GM19324 (cell line): ENCODE measurements at regions not wholly inside any gene's neighbourhood (a gene's known extent, or its start where the extent isn't known, plus 50 kb on each side); places are given as distances from the start of the nearest gene placed in this dataset.

Experiments
- ATAC-seq: cut with Tn5 transposase; IDR thresholded peaks from one replicate; pipeline ENCODE4 v1.9.1; 2021; ENCODE audit warnings: mild to moderate bottlenecking, moderate library complexity; ENCODE audit not compliant: unreplicated experiment, low FRiP score

DNA sequence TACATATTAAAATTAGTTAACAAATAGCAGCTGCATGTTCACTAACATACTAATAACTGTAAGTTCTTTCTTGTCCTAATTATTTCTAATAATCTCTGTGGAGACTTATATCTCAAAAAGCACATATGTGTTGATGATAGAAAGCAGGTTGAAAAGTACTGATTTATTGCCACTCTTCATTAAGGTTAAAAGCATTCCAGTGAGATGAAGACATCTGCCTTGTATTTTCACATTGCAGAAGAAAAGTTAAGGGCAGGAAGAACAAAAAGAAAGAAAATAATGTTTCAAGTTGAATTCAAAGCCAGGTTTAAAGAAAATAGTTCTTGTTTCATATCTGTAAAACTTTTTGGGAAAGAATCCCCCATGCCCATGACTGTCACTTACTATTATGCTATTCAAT is 429.9 kb downstream of the MTX2 start:
- no peak for ATAC-seq

DNA sequence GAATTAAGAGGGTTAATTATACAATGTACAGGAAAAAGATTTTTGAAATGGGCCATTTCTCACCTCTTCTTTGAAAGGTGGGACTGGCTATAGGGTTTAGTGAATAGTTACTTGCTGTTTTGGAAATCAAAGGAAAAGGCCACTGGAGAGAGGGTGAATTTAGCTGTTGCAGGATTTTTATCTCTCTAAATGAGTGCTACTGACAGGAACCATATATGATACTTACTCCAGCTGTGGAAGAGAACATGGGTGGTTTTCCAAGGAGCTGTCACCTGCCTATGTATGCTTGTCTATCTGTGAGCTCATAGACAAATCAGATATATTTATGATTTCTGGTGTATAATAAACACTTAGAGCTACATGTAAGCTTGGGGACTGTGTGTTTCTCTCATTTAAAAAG is 430.4 kb downstream of the MTX2 start:
- ATAC-seq, result no peak

DNA sequence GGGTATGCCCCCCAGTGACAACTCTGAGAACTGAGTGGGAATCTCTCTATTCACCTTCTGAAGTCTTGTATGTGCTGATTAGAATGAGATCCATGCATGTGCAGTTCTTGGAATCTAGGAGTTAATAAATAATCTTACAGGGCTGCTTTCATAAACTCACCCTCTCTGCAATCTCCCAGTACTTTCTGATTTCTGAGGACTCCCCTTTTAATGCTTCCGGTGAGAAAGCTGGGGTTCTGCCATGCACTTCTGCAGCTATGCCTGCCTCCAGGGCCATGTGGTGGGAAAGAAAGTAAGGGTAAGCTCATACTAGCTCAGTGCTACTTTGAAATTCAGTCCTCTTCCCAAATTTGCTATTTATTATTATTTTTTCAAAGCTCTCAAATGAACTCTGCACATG is 432.9 kb downstream of the MTX2 start:
- ATAC-seq, result no peak

DNA sequence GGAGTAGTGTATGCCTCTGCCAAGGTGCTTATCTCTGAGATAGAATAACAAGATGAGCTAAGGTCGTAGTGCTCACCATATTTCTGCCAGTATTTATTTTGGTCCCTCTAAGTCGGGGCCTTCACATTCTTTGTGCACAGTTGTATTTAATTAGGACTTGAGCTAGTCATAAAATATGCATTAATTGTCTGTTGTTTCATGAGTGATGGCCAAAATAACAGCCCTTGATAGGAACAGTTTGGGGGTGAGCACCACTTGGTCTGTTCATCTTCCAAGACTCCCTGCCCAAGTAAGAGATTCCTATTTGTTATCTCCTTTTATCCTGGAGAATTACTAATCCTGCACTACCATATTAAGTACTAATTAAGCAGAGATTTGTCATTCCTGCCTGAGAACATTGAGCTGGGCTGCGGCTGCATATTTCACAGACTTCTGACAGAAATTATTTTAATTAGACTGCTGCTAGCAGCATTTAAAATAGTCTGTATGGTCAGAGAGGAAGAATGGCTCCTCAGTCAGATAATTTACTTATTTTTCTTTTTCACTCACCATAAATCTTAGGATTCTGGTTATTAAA is 435.1 kb downstream of the MTX2 start:
- ATAC-seq, result no peak

DNA sequence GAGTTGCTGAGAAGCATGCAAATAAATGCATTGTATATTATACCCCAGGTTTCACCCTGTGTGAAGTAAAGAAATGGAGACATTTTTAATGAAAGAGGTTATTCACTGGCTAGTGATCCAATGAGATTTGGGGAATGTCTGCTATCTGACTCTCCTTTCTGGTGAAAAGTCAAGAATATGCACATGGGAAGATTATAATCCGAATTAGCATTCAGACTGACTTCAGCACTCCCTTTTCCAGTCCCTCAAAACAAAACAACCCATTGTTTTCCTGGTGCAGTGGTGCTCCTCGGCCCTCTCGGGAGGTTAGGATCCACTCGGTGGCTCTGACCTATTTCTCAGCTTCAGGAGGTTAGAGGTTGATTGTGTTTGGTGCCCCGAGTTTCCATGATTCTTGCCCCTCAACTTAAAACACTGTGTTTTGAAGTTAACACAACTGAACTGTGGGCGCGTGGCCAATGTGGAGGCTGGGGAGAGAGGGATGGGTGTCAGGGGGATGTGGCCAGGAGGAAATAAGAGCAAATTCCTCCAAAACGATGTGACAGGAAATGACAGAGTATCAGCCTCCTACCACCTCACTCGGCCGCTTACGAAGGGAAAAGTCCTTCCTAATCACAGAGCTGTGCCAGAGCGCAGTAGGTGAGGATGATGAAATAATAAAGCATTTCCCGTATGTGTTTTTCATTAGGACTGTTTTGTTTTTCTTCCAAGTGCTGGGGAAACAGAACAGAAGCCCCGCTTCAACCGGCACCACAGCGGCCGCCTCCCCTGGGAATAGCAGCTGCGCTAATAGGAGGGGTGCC is 440.1 kb downstream of the MTX2 start:
- ATAC-seq, result no peak

DNA sequence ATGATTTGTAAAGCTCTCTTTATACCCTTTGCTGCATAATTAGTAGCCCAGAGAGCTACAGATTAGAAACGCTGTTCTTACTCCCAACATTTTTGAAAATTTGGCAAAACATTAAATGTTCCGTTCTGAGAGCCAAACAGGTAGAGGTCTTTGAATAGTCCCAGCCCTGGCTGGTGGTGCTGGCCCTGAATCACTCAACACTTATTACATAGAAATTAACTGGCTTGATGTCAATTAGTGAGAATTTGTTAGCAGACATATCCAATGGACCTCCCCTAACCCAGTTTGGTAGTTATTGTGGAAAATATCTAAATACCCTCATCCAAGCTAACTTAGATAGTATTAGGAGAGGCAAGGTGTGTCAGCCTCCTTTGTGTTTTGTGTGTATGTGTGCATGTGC is 440.7 kb downstream of the MTX2 start:
- ATAC-seq, result no peak

DNA sequence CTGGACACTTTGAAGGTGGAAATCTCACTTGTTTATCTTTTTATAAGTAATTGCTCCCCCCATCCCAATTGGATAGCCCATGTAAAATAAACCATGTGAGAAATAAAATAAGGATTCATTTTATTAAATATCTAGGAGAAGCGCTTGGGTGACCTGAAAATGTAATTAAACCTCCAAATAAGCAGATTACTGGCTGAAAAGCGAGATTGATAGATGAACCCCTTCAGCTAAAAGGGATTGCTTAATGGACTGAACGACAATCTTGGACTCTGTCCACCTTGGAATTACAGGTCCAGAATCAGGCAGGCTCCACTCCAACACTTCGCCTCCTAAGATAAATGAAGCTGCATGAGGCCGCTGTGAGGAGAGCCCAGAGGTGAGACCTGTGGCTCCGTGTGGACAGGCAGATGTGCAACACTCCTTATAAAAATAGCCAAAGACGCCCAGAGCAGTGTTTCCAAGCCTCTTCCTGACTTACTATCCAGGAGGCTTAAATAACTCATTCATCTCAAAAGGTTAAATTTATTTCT is 441.5 kb downstream of the MTX2 start:
- no peak for ATAC-seq

DNA sequence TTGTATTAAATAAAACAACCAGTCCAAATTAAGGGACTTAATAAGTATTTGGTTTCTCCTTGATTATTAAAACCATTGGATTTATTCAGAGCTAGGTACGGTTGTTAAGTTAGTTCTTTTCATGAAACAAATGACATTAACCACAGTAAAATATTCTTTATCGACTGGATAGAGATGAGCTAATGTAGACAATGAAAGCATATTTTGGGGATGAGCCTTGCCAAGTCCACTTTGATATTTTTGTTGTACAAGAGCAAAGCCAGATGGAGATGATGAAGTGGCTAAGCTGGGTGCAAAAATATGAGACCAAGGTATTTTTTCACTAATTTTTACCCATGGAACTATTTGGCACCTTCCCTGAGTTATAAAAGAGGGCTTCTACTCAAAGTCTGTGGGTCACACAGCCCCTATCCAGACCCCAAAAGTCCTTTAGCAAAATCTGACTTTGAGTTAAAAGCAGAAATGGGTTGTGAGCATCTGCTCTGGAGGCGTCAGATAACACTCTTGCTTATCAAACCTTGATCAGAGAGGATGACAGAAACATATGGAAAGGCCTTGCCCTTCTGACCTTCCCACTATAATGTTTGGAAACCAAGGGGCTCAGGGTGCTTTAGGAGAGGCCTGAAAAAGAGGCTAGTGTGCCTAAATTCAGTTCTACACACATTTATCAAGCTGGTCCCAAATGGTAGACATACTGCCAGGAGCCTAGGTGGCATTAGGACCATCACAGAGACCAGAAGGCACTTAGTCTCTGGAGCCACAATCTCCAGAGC is 456.8 kb downstream of the MTX2 start:
- no peak for ATAC-seq

DNA sequence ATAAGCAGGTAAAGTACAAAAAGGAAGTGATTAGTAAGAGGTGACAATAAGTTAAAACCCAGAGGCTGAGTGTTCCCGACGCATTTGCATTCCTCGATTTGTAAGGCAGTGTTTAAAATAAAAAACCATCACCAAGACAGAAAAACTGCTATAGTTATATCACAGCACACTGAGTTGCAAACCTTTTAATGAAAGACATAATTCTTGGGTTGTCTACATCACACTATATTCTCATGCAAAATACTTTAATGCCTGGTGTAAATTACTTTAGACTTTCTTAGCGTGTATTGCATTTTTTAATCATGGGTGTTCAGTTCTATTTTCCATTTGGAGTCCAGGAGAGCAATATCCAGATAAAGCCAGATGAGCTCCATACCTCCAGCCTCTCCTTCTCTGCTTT is 458.5 kb downstream of the MTX2 start:
- no peak for ATAC-seq

DNA sequence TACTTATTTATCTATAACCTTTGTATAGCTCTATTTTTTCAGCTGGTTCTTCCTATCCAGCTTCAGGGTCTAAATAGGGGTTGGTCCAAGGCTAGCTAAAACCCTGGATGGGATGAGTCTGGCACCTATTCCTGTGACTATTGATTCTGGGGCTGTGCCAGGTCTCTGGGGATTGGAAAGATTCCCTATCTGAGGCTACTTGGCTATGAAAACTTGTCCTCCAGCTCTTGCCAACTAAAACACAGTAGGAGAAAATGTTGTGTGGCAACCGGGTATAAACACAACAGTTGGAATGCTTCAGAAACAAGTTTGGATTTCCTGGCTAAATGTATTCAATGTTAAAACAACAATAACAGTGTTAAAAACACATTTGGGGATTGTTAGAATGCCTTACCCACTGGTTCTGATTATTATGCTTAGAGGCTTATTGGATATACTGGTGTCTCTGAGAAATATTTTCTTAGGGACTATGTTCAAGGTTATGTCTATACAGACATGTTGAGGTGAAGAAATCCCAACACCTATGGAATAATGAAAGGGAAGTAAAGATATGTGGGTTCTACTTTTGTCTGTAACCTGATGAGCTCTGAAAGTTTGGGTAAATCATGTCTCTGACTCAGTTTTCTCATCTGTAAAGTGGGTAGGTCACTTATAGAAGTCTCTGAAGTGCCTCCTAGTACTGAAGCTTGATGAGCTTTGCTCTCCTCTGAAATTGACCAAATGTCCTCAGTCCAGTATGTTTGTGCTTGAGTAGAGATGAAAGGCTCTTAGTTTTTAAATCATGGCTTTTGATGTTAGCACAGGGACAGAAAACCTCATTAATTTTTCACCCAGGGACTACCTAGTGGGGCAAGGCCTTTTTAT is 460.7 kb downstream of the MTX2 start:
- no peak for ATAC-seq

DNA sequence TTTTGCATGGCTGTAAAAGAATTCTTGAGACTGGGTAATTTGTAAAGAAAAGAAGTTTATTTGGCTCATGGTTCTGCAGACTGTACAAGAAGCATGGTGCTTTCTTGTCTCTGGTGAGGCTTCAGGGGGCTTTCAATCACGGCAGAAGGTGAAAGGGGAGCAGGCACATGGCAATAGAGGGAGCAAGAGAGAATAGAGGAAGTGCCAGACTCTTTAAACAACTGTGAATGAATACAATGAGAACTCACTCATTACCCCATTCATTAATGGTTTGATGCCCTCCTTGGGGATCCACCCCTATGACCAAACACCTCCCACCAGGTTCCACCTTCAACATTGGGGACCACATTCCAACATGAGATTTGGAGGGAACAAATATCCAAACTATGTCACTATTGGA is 463.5 kb downstream of the MTX2 start:
- no peak for ATAC-seq

DNA sequence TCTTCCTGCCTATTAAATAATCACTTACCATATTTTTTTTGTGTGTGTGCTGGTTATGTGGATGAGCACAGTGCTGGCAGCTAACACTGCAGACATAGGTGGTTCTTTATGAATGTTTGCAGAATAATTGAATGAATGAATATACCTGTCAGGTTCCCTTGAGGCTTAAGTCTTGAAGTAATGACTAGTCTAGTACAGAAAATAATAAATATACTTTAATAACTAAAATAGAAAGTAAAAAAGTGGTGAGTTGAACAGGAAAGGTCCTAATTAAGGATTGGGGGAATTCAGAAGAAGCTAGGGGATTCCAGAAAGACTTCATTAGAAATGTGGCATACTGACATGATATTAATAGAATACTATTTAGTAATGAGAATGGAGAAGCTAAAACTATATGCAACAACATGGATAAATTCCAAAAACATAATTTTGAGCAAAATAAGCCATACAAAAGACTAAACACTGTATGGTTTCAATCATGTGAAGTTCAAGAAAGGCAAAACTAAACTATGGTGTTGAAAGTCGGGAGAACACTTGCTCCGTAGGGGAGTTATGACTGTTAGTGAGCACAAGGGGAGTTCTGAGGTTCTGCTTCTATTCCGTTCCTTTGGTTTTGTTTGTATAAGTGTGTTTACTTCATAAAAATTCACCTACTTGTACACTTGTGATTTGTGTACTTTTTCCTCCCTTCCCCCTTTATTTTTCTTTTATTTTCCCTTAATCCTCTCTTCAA is 464.6 kb downstream of the MTX2 start:
- ATAC-seq, result no peak

DNA sequence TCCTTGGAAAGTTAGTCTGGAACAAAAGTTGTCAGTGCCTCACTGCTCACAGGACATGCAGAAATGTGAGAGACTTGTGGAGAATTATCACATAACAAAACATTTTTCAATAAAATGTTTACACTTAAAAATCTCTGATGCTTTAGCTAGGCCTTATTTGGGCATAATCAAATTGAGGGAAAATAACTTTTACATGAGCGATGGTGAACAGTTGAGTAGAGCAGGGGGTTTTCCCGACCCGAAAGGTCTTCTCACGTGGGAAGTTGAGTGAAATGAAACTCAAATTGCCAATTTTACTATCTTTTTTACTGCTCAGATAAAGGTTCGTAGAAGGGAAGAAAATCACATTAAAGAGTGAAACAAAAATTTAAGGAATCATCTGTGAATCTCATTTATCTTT is 465.6 kb downstream of the MTX2 start:
- ATAC-seq, result no peak

DNA sequence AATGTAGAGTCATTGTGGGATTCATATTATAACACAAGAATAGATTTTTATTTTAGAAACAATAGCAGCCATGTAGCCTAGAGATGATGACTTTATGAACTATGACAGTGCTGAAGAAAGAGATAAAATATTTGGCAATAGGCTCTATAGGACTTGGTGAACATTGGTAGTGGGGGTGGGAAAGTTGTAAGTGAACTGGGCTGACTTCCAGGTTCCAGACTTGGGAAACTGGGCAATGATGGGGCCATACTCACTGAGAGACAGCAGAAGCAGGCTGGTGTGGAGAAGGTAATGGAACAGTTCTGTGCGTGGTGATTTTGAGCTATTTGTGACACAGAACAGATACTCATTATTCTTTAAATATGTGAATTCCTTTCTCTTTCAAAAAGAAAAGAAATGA is 470.3 kb upstream of the HNRNPA3 start:
- ATAC-seq, result no peak

DNA sequence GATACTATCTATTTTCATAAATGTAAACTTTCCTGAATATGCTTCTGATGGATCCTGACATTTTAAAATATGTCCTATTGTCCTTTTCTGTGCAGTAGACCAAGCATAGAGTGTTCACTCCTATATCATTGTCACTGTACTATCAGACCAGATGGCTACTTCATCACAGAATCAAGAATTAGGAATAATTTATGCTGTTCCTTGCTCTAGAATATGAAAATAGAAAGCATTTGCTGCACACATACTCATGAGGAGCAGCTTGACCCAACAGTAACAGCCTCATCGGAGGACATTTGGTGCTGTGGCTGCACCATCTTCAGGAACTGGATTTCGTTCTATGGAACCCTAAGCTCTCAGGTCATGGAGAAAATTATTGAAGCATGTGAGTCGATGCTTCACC is 468.9 kb upstream of the HNRNPA3 start:
- ATAC-seq, result no peak

DNA sequence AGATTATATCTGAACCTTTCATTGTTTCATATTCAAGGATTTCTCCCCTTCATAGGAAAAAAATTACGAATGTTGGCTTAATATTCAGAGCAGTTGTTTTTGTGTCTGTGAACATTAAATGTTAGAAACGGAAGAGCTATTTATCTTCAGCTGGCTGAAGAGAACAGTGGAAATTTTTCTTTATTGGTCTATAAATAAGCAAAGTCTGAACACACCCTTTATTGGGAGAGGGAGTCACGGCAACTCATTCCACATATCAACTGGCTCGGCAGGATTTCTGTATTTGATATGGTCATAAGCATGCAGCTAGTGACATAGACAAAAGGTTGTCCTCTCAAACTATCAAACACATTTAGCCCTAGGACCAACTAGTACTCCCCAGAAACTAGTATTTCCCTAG is 468.4 kb upstream of the HNRNPA3 start:
- ATAC-seq, result no peak

DNA sequence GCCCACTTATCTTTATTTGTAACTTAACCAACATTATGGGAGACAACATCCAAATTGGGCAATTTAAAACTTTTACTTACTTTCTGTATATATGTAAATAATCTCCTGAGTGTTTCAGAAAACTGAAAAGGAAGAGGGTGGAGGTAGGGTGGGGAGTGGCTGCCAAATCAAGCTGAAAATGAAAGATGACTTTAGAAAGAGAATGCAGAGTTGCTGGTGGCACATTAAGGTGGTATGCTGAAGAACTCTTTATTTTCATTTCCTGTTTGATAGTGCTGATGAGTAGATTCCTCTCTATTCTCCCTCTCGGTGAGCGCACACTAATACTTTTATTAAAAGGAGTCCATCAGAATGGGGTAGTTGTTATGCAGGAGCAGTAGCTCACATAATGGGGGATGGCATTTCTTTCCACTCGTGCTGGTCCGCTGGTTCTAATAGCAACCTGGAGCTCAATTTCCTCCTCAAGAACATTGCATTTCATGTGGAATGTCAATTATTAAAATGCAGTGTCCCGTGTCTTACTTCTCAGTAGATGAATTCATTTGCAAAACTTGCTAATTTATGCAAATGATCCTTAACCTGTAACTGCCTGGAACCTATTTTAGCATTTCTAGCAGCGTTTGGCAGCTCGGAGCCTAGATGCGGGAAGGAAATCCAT is 466.9 kb upstream of the HNRNPA3 start:
- ATAC-seq, result no peak

DNA sequence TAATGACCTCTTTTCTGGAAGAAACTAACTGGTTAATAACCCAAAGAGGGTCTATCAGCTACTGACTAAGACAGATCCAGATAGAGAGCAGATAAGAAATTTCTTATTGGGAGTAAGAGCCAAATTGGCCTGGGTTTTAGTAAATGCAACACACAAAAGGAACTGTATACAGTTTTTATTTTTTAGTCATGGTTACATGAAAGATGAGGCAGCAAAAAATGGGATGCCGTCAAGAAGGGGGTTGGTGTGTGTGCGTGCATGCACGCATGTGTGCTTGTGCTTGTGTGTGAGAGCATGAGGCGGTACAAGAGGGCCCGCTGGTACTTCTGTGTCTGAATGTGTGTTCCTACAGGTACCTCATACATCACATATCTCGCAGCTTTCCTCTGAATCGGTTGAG is 466.2 kb upstream of the HNRNPA3 start:
- ATAC-seq, result no peak

DNA sequence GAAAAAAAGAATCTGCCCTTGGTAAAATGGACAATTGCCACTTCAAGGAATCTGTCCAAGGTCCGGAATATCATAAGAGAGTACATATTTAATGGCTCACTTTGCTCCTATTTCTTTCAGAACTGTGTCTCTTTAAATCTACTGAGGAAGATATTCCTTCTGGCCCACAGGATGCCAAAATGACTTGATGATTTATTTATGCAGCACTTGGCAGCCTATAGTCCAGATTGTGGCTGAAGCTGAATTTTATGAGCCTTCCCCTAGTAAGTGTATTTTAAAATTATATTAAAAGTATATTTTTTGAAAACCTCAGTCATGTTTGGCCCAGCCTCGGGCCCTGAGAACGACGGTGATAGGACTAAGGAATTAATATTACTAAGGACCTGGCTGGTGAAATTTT is 465.1 kb upstream of the HNRNPA3 start:
- no peak for ATAC-seq
